PC-3 (cell line): ENCODE measurements at regions not wholly inside any gene's neighbourhood (a gene's known extent, or its start where the extent isn't known, plus 50 kb on each side); places are given as distances from the start of the nearest gene placed in this dataset.

Experiments
- EZH2 ChIP-seq: fragments of 300-600 bp; sonication (generic); IDR thresholded peaks from one replicate; pipeline ENCODE4 v1.6.1; 2017; ENCODE audit warnings: antibody characterized with exemption, mild to moderate bottlenecking, low read length; ENCODE audit not compliant: unreplicated experiment
- EZH2phosphoT487 ChIP-seq: fragments of 300-600 bp; sonication (generic); IDR thresholded peaks from 2 replicates; pipeline ENCODE4 v1.6.1; 2018; ENCODE audit warnings: mild to moderate bottlenecking, antibody characterized with exemption, low read length, borderline replicate concordance
- TF ChIP-seq, protein P1 (sequence below): fragments of 300-600 bp; sonication (generic); conservative IDR thresholded peaks from 2 replicates; pipeline ENCODE4 v1.5.1; 2017; ENCODE audit warnings: antibody characterized with exemption, low read depth, mild to moderate bottlenecking, low read length

DNA sequence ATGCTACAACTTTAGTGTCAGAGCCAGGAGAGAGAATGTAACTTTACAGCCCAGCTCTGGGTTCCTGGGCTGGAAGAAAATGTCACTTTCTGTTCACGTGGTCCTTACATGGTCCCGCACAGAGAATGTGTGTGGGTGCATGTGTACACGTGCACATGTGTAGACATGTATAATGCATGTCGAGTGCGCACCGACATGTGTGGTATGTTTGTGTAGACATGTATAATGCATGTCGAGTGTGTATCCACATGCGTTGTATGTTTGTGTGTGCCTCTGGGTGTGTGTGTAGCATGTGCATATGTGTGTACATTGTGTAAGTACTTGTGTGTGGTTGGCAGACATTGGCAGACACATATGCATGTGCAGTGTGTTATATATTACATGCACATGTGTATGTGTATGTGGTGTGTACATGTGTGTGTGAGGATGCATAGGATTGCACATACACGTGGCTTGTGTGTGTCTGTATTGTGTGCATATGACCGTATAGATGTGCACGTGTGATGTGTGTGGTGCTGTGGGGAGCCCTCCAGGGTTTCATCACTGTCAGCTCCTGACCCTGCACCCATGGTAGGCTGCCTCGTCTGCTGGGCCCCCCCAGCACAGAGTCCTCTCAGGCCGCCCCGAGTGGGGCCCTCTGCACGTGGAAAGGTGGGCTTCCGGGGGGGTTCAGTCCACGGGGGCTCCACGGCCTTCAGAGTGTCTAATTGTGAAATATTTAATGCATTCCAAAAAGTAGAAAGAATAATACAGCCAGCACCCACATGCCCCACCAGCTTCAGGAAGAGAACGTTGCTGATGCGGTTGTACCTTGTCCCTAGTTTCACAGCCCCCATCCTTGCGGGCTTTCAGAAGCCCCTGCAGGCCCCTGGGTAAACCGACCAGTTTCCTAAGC, 214.2 kb upstream of the GSE1 start:
- TF ChIP-seq, protein P1, sequence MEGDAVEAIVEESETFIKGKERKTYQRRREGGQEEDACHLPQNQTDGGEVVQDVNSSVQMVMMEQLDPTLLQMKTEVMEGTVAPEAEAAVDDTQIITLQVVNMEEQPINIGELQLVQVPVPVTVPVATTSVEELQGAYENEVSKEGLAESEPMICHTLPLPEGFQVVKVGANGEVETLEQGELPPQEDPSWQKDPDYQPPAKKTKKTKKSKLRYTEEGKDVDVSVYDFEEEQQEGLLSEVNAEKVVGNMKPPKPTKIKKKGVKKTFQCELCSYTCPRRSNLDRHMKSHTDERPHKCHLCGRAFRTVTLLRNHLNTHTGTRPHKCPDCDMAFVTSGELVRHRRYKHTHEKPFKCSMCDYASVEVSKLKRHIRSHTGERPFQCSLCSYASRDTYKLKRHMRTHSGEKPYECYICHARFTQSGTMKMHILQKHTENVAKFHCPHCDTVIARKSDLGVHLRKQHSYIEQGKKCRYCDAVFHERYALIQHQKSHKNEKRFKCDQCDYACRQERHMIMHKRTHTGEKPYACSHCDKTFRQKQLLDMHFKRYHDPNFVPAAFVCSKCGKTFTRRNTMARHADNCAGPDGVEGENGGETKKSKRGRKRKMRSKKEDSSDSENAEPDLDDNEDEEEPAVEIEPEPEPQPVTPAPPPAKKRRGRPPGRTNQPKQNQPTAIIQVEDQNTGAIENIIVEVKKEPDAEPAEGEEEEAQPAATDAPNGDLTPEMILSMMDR = no peak
- TF ChIP-seq EZH2phosphoT487 (no peak), EZH2 (no peak)
